Right renal pelvis (tissue), 4 donors: ENCODE measurements at regions not wholly inside any gene's neighbourhood (a gene's known extent, or its start where the extent isn't known, plus 50 kb on each side); places are given as distances from the start of the nearest gene placed in this dataset.

Source experiments
- DNase-seq, 4 donors: peaks; one replicate each; pipeline ENCODE4 v3.0.0-alpha.2; 2013; ENCODE audit warnings: low read depth in 4 of 4, low spot score in 3 of 4, missing footprints in 1 of 4

DNA sequence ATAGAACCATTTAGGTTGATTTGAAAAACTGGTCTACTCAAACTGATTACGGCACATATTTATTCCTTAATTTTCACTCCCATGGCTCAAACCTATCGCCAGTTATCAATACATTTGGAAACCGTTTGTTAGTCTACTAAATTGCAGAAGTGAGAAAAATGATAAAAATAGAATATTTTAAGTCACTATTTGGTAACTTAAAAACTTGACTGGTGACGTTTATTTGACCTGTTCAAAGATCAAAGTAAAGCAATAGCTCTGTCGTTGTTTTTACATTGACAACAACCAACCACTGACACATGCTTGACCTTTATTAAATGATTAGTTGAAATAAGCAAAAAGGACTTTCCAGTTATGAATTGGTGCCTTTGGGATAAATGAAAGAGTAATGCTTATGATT, 402.9 kb upstream of the MAP3K7 start:
- DNase-seq, result no peak

DNA sequence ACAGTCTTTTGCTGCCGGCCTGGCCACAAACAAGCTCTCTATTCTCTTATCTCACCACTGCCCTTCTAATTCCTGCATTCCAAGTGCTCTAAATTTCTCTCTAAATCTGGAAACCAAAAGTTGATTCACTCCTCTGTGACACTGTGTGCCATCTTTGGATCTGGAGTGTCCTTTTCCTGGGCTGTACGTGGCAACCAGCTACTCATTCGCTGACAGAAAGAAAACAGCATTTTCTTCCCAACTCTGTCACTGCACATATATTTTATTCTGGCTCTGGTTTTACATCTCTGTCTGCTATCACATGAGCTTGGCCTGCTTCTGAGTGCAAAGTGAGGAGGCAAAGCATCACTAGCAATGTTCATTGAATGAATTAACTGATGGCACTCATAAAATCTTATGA, 397.2 kb upstream of the MAP3K7 start:
- no peak for DNase-seq

DNA sequence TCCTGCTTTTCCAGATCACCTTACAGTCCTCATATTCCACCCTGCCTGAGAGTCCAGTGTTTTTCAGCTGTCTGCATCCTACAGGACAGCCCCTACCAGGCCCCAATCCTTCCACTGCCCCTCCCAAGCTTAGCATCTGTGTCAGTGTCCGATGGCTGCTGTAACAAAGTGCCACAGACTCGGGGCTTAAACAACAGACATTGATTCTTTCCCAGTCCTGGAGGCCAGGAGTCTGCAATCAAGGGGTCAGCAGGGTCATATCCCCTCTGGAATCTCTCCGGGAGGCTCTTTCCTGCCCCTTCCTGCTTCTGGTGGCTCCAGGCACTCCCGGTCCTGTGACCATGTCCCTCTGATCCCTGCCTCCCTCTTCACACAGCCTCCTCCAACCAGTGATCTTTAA, 396.6 kb upstream of the MAP3K7 start:
- DNase-seq, result no peak

DNA sequence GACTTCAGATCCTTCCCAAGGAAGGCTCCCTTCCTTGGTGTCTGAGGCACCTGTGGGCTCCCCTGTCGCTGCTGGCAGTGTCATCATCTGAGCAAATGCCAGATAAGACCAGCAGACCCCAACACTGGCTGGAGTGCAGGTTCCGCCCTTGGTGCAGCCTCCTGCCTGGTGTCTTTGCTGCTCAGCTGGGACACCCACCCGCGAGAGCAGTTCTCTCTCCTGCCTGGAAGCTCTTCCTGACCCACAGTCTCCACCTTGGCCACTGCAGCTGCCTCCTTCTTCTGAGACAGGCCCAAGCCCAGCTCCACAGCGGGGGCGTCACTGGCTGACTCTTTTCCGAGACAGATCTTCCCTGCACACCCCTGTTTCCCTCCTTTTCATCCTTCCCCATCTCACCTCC, 395.7 kb upstream of the MAP3K7 start:
- no peak for DNase-seq

DNA sequence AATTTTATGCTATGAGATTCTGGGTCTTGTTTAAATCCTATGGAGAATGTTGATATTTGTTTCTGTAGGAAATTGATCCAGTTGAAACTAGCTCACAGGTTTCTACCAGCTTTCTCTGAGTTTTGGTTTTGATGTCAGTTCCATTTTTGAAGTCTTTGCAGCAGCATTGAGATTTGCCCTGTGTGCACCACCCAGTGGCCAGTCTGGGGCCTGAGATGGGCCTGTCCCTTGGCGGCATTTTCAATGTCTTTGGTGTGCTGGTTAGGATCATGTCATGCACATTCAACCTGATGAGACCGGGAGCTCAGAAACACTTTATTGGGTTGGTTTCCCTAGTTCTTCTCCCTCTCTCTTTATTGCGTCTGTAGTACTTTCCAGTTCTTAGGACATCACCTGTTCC, 395.2 kb upstream of the MAP3K7 start:
- DNase-seq, result no peak

DNA sequence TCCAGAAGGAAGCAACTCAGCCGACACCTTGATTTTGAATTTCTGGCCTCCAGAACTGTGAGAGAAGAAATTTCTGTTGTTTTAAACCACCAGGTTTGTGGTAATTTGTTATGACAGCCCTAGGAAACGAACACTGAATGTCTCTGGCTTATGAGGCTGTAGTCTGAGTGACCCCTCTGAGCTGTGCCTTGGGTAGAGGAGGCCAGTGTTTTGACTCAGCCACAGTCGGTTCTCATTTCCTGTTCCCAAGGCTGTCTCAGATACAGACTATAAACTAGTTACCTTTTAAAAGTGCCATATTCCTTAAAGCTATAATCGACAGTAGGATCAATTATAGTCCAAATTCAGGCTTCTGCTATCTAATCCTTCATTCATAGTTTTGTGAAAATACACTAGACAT, 391.2 kb upstream of the MAP3K7 start:
- no peak for DNase-seq

DNA sequence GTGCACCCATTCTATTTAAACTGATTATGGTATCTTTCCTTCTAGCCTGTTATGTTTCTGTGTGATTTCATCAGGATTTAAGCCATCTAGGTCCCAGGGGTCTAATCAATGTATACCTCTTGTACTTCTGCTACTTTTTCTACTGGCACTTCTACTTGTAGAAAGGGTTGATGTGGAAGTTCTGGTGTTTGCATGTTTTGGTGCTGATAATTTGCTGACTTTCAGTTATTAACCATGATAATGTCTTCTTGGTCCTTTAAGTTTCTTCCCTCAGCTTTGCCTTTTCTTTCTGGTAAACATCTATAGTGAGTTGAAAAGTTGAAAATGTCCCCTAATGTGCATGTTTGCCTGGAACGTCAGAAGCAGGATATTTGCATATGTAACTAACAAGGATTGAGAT, 390.6 kb upstream of the MAP3K7 start:
- DNase-seq, result no peak

DNA sequence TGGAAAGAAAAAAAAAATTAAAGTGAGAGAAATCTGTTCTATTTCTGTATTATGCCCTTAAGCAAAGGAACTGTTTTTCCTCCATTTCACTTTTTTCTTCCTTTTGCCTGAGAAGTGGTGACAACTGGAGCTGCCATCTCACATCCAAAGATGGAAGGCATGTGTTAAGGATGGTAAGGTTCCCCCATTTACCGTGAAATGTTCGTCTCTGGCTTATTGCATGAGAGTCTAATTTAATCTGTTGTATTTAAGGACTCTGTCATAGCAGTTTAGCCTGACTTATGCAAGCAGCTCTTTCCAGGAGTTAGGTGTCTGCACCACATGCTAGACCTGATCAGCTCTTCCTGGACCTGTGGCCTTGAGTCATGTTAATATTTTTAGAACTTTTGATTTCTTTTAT, 389.5 kb upstream of the MAP3K7 start:
- DNase-seq, result no peak

DNA sequence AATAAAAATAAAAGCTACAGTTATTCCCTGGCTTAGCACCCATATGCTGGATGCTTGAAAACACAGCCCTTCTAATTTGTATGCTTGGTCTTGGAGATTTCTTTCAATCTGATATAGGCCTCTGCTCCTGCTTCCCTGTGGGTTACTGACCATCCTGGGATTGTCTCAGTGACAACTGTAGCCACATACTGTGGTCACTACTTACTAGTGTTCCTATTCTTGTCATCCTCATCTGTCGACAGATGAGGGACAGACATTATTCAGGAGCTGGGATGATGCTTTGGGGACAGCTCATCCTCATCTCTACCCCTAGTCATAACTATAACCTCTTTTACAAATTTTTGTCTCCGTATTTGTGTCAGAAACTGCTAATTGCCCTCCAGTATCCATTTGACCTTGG, 388.9 kb upstream of the MAP3K7 start:
- DNase-seq, result no peak

DNA sequence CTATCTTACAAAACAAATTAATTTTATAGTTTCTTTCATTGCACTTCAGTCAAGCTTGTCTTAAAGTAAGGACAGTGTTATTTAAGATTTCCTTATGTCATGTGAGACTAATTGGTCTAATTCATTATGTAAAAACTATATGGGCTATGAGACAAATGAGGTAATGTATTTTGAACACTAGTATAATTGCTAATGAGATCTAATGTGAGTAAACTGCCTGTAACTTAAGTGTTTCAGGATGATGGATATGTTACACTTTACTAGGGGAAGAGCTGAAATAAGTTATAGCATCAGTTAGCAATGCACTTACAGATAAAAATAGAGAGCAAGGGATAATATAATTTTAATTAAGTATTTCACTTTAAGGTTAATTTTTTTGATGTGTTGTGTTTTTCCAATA, 386.3 kb upstream of the MAP3K7 start:
- no peak for DNase-seq

DNA sequence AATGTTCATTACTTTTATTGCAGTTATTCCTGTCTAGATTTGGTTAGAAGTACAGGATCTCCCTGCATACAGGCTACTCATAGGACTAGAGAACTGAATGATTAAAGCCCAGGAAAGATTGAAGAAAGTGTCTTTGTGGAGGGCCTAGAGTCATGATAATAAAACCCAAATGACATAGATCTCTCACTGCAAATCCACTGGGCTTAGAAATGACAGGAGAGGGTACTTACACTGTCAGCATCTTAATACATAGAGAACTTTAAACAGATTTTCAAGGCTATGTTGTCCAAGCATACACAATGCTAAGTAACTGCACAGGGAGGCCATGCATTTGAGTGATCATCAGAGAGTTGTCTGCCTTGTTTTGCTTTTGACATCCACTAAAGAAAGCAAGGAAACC, 383.8 kb upstream of the MAP3K7 start:
- no peak for DNase-seq

DNA sequence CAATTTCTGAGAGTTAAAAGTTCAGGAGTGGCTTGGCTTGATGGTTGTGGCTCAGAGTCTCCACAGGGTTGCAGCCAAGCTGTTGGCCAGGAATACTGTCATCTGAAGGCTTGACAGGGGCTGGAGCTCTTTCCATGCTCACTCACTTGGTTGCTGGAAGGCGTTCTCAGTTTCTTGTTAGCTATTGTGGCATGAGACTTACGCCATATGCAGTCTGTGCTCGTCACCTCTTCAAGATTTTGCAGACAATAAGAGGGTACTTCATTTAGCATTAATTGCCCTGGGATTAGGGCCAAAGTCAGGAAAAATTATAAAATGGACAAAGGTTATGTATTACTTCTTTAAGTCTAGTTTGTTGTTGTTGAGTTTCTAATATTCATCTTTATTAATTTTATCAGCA, 380.6 kb upstream of the MAP3K7 start:
- DNase-seq, result no peak

DNA sequence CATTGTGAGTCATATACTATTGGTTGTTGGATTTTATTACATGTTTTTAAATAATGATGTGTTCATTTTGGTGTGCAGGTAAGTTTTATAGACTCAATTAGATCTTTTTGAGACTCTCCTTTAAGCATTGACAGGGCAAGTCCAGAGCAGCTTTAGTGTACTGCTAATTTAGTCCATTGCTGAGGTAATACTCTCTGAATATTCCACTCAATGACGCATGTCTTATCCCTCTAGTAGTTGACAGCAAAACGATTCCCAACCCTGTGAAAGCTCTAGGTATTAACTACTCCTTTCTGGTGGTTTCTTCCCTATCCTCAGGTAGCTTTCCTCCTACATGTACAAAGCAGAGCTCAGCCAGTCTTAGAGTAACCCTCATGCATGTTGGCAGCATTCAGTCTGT, 373.5 kb upstream of the MAP3K7 start:
- no peak for DNase-seq

DNA sequence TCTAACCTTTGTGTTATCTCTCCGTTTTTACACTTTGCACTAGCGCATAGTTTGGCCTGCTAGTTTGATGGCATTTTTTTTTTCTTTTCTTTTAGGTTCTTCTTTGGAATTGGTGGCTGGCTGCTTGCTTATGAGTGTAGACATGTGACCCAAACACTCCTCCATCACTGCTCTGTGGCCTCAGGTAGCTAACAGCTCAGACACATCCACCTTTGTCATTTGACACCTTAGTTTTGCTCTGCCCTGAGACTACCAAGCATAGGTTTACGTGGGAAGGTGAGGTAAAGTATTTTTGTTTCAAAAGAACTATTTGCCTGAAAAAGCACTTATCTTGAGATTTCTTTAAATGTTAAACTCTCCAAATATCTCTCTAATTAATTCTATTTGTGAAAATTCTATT, 368.4 kb upstream of the MAP3K7 start:
- no peak for DNase-seq

DNA sequence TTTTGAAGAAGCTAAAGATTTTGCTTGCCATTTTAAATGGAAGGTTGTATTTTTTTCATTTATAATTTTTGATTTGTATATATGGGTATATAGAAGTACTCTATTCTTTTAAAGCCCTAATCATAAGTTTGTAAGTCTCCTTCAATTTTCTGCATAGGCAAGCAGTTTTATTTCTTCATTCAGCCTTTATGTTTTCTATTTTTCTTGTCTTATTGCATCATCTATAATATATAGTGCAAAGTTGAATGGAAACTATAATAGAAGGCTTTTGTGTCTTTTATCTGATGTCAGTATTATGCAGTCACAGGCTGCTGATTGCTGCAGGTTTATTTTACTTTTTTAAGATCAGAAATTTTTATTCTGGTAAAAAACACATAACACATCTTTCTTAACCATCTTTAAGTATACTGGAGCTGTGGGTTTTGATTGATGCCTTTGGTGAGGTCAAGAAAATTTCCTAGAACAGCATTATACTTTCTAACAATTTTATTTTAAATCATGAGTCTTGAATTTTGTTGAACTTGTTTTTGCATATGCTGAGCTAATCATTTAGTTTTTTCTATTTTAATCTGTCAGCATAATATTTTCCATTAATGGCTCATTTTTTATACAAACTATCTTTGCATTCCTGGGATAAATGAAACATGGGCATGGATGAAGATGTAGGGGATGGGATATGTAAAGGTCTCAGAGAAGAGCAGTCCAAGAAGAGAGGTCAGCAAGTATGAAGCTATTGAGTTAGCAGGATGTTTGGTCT, 366.7 kb upstream of the MAP3K7 start:
- DNase-seq, result no peak

DNA sequence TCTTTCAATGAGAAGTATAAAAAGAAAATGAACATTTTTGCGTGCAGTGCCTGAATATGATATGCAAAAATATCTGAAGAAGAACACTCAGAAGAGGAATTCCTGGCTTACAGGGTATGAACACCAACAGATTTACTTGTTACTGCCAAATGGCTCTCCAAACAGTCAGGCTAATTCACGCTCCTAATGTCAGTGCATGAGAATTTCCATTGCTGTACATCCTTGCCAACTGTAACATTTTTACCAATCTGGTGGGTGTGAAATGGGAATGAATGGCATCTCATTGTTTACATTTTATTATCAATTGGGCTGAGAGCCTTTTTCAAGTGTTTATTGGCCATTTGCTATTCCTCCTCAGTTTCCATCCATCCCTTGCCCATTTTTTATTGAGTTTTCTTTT, 365.3 kb upstream of the MAP3K7 start:
- no peak for DNase-seq

DNA sequence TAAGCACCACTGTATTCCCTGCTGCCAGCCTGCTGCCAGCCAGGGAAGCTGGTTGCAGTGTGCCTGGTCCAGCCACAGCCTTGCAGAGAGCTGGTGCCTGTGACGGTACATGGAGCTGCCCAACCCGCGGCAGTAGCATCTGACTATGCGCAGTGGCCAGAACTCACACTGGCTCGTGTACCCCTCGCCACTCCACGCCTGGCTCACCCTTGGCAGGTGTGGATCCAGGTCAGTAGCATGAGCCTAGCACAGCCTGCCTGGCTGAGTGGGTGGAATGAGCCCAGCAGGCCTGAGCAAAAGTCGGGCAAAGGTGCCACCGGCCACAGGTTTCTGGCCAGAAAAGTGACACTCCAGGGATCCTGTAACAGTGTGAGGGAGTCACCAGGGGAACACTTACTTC, 361.7 kb upstream of the MAP3K7 start:
- DNase-seq, result no peak

DNA sequence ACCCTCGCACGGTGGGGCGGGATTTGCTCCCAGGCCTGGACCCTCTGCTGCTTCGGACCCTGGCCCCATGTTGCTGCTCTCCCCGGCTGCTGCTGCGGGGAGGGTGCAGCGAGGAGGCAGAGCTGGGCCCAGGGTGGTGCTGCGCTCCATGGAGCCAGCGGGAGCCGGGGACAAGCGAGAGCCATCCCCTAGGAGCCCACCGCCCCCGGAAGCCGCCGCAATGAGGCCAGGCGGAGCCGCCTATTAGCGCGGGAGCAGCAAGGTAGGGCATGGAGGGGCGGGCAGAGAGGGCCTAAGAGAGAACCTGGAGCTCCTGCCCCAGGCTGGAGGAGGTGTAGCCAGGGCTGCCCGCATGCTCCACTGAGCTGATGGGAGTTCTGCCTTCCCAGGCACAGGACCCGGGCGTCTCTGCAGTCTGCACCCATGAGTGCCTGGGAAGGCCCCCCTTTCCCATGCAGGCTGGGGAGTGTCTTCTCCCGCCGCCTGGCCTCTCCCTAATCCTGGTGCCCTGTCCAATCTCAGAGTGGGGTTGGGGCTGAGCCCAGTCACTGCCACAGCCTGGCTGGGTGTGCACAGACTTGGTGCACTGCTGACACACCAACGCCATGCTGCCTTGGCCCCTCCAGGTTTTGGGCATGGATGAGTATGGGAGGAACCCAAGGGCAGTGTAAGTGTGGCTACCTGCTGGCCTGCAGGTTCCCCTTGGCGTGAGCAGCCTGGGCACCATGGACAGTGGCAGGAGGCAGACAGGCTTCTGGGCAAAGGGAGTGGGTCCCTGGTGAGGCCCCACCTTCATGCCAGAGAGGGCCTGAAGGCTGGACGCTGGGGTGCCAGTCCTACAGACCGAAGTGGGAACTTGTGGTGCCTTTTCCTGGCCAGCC, 360.6 kb upstream of the MAP3K7 start:
- no peak for DNase-seq

DNA sequence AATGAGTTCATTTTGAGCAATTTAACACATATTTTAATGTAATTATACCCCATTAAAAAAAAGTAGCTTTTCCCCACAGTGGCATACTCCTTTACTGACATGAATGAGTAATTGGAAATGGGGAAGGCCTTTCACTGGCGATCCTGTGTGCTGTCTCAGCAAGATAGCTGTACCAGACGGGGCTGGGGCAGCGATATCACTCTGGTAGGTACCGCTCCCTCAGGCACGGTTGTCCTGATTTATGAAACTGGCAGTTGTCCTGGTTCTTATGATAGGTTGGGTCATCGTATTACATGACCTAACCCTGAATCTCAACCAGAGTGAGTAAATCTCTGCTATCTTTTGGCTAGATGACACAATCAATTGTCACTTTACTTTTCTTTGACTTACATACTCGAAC, 355.0 kb upstream of the MAP3K7 start:
- DNase-seq, result no peak

DNA sequence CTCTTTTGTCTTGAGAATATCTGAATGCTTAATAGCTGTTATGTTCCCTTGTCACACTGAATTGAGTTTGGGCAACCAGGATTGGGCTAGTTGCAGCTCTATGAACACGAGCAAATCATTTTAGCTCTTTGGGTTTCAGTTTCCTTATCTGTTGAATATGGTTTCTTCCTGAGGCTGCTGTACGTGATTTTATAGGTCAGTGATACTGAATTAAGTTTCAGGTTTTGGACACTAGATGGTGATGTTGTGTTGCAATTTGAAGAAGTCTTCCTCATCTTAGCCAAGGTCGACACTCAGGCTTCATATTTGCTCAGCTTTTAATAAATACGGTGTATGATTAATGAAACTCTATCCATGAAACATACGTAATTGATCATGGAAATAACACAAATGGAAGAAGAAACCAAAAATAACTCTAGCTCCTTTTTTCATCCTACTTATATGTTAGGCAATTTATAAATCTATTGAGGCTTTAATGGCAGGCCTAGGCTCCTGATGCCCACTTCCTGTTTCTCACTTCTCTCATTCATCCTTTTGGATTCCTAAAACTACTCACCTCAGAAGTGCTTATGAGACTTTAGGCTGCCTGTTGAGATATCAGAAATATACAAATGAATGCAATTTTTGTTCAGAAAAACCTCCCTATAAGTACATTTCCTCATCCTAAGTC, 354.1 kb upstream of the MAP3K7 start:
- DNase-seq, result no peak

DNA sequence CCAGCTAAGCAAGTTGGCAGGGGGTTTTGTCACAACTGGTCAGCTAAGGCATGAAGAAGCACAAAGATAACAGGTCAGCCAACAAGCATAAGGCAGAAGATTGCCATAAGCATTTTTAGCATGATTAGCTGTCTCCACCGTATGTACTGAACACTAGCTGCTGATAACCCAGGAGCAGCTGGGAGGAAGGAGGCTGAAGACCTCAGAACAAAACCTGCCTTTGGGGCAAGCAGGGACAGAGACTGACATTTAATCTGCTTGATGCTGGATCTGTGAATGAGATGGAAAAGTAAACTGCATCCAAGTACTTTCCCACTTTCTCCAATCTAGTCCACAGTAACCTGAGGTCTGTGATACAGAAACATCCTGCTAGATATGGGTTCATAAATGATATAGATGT, 353.0 kb upstream of the MAP3K7 start:
- no peak for DNase-seq

DNA sequence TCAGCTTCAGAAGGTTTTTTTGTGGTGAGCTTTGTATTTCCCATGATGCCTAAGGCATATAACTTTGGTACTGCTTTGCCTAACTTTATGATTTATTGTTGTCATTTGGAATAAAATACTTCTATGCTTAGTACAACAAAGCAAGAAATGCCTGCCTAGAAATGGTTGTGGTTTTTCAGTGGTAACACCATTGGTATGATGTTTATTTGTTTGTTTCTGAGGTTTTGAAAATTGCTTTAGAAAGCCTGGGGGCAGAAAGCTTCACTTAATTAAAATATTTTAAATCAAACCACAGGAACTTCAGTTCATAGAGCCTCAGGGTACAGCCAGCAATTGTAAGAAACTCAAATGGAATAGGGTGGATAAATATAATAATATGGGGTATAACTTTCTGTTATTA, 351.2 kb upstream of the MAP3K7 start:
- DNase-seq, result no peak
